Breast epithelium (tissue), 4 donors: ENCODE measurements at regions not wholly inside any gene's neighbourhood (a gene's known extent, or its start where the extent isn't known, plus 50 kb on each side); places are given as distances from the start of the nearest gene placed in this dataset.
"Not testable (repeated sequence)": the region's sequence is repeated elsewhere in the genome, so short reads cannot be mapped to it uniquely, and the experiment has no call there.

ENCODE experiments used
- DNase-seq, 2 donors: peaks; one replicate each; pipeline ENCODE4 v3.0.0-alpha.2; 2019; ENCODE audit warnings: low spot score in 2 of 2
- H3K27ac ChIP-seq, 2 donors: fragments of 200-600 bp; sonication (generic) in 1 of 2; one replicate each; pipeline ENCODE4 v1.5.1; 2016 to 2019; ENCODE audit warnings: mild to moderate bottlenecking in 1 of 2
- H3K27me3 ChIP-seq, 2 donors: fragments of 200-600 bp; sonication (generic) in 1 of 2; one replicate each; pipeline versions ENCODE4 v1.5.1 to v1.6.0; 2017 to 2019; ENCODE audit warnings: control low read depth in 1 of 2, mild to moderate bottlenecking in 1 of 2
- H3K36me3 ChIP-seq: fragments of 200-600 bp; one replicate; pipeline ENCODE4 v1.5.1; 2019
- H3K4me1 ChIP-seq, 2 donors: fragments of 200-600 bp; sonication (generic); one replicate each; pipeline ENCODE4 v1.5.1; 2016 to 2019; ENCODE audit warnings: control low read depth in 1 of 2
- H3K4me3 ChIP-seq, 3 donors: fragments of 200-600 bp; sonication (generic); 1 replicate in 2 of 3; 2 replicates in 1 of 3; pipeline ENCODE4 v1.5.1; 2016 to 2019; ENCODE audit warnings: mild to moderate bottlenecking in 3 of 3, moderate library complexity in 2 of 3
- H3K9me3 ChIP-seq, 2 donors: fragments of 200-600 bp; sonication (generic) in 1 of 2; one replicate each; pipeline ENCODE4 v1.5.1; 2016 to 2019; ENCODE audit warnings: control low read depth in 1 of 2
- CTCF ChIP-seq, 3 donors: fragments of 450-650 bp; IDR thresholded peaks; one replicate each; pipeline ENCODE4 v1.5.1; 2016 to 2017; ENCODE audit warnings: antibody characterized with exemption in 3 of 3, mild to moderate bottlenecking in 3 of 3, moderate library complexity in 3 of 3
- POLR2A ChIP-seq: fragments of 450-650 bp; IDR thresholded peaks from one replicate; pipeline ENCODE4 v1.6.1; 2016; ENCODE audit warnings: antibody characterized with exemption, mild to moderate bottlenecking, moderate library complexity
- POLR2AphosphoS5 ChIP-seq, 3 donors: sonication (generic); formaldehyde crosslinking; IDR thresholded peaks; one replicate each; pipeline ENCODE4 v1.6.1; 2017; ENCODE audit warnings: antibody characterized with exemption in 3 of 3
- intact Hi-C: fragments of 100-400 bp; cut with DNase I; formaldehyde crosslinking; loops from one replicate; pipeline ENCODE4 v1.15.1; 2023; ENCODE audit warnings: low total_unique reads

- no peaks in the 10 kb centered on the region for H3K27me3 ChIP-seq
- no peaks in the 10 kb centered on the region for H3K4me1 ChIP-seq
- intact Hi-C loops = loop anchor here (5.0 kb wide), 1 partner anchor 722 kb away; no protein-coding TSS in a partner anchor
- no peak for DNase-seq
- TF ChIP-seq POLR2AphosphoS5 (IDR thresholded peaks at IDR 0.05) (no peak), CTCF (IDR thresholded peaks at IDR 0.05) (no peak), POLR2A (no peak)
- H3K36me3 ChIP-seq = no peaks in the 10 kb centered on the region
- H3K4me3 ChIP-seq = no peak overlapping the region
- H3K27ac ChIP-seq = no peak overlapping the region
- H3K9me3 ChIP-seq = peaks cover 0 to 8% of the 10 kb centered on the region in 2 donors
Measured at GRCh38 chr4:84254537-84254936, 244.6 kb downstream of the NKX6-1 start.

- Histone ChIP-seq H3K4me3 (no peak overlapping the region), H3K27me3 (no peaks in the 10 kb centered on the region), H3K4me1 (no peaks in the 10 kb centered on the region), H3K36me3 (no peaks in the 10 kb centered on the region), H3K9me3 (peaks cover 0 to under 1% of the 10 kb centered on the region in 2 donors), H3K27ac (no peak overlapping the region)
- intact Hi-C loops = no loop called here
- DNase-seq = no peak
- TF ChIP-seq POLR2AphosphoS5 (IDR thresholded peaks at IDR 0.05) (no peak), CTCF (IDR thresholded peaks at IDR 0.05) (no peak), POLR2A (no peak)
Measured at GRCh38 chr4:84249521-84249920, 249.6 kb downstream of the NKX6-1 start.

- H3K4me3 ChIP-seq, H3K9me3 ChIP-seq, H3K36me3 ChIP-seq, H3K27ac ChIP-seq, DNase-seq, H3K27me3 ChIP-seq, intact Hi-C loops, H3K4me1 ChIP-seq: not testable (repeated sequence)
Measured at GRCh38 chr4:84245042-84245441, 254.1 kb downstream of the NKX6-1 start.

- not testable (repeated sequence) for H3K27ac ChIP-seq
Measured at GRCh38 chr4:84244346-84244801, 254.7 kb downstream of the NKX6-1 start.

GRCh38 chr4:84243685-84244084 lies 255.4 kb downstream of the NKX6-1 start:
- DNase-seq = no peak
- no peak for TF ChIP-seq POLR2A
- TF ChIP-seq POLR2AphosphoS5 (IDR thresholded peaks at IDR 0.05) = no peak
- TF ChIP-seq CTCF (IDR thresholded peaks at IDR 0.05) = no peak
- Histone ChIP-seq H3K9me3 (peaks cover 0 to 5% of the 10 kb centered on the region in 2 donors), H3K4me3 (no peak overlapping the region), H3K27me3 (no peaks in the 10 kb centered on the region), H3K36me3 (no peaks in the 10 kb centered on the region), H3K4me1 (no peaks in the 10 kb centered on the region), H3K27ac (no peak overlapping the region)
- intact Hi-C loops = no loop called here

More at GRCh38 chr4:84244346-84244801, 254.7 kb downstream of the NKX6-1 start:
- H3K27me3 ChIP-seq, DNase-seq, H3K36me3 ChIP-seq, intact Hi-C loops, H3K4me3 ChIP-seq, H3K4me1 ChIP-seq, H3K9me3 ChIP-seq: not testable (repeated sequence)

- H3K4me1 ChIP-seq = no peaks in the 10 kb centered on the region
- H3K9me3 ChIP-seq = peaks cover 0 to 3% of the 10 kb centered on the region in 2 donors
- no peak for DNase-seq
- H3K27ac ChIP-seq = no peak overlapping the region
- H3K4me3 ChIP-seq = no peak overlapping the region
- H3K27me3 ChIP-seq = no peaks in the 10 kb centered on the region
- H3K36me3 ChIP-seq = no peaks in the 10 kb centered on the region
- TF ChIP-seq CTCF (IDR thresholded peaks at IDR 0.05) (no peak), POLR2AphosphoS5 (IDR thresholded peaks at IDR 0.05) (no peak), POLR2A (no peak)
- intact Hi-C loops = no loop called here
Measured at GRCh38 chr4:84239278-84239845, 259.7 kb downstream of the NKX6-1 start.
